BJ (cell line): ENCODE measurements at regions not wholly inside any gene's neighbourhood (a gene's known extent, or its start where the extent isn't known, plus 50 kb on each side); places are given as distances from the start of the nearest gene placed in this dataset.

Experiments used
- CTCF ChIA-PET: fragments of 350-600 bp; formaldehyde crosslinking; extraction: SDS; loops from one replicate; lab custom pipeline; 2021; ENCODE audit warnings: antibody characterized with exemption, inconsistent platforms; lab: Yijun Ruan, JAX
- POLR2A ChIA-PET: fragments of 300-600 bp; sonication (Branson Sonifier 250); formaldehyde crosslinking; extraction: SDS; loops from one replicate; lab custom pipeline; 2021; ENCODE audit warnings: antibody characterized with exemption; lab: Charles Lee
- DNase-seq: peaks from one replicate; pipeline ENCODE4 v3.0.0-alpha.2; 2011; ENCODE audit warnings: low read depth
- H3K27me3 ChIP-seq: 2 replicates; pipeline ENCODE4 v1.6.0; 2011; ENCODE audit warnings: low read length; ENCODE audit not compliant: control insufficient read depth, insufficient read depth
- H3K36me3 ChIP-seq: 2 replicates; pipeline ENCODE4 v1.5.1; 2011; ENCODE audit warnings: low read length; ENCODE audit not compliant: control insufficient read depth, insufficient read depth
- H3K4me3 ChIP-seq: 2 replicates; pipeline ENCODE4 v1.5.1; 2011; ENCODE audit warnings: low read depth, mild to moderate bottlenecking, control low read depth, low read length
- TF ChIP-seq, protein P1 (sequence below): IDR thresholded peaks from 2 replicates; pipeline ENCODE4 v1.5.1; 2011; ENCODE audit warnings: low read depth, mild to moderate bottlenecking, control low read depth, inconsistent platforms, low read length, moderate library complexity; ENCODE audit not compliant: insufficient read depth

DNA sequence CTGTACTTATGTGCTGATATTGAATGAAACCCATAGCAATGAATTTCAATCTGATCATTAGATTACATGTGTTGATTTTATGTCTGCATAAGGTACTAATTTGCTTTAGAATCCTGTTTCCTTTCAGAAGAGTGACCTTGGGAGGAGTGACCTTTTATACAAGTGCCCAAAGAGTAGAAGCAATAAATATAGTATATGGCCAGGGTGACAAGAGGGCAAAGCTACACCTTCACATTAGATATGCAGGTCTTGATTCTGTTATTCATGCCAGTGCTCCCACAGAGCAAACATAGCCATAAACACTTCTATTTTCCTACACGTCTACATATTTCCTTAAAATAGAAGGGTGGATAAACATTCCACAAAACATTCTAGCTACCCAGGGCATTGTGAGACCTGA lies 158.2 kb upstream of the RAP2B start:
- Histone ChIP-seq H3K4me3 (no peak overlapping the region), H3K27me3 (no peaks in the 10 kb centered on the region), H3K36me3 (no peaks in the 10 kb centered on the region)
- CTCF ChIA-PET = interaction anchor here (0.6 to 1.2 kb wide), 2 partner anchors 12 to 71 kb away, joined by 3 to 4 read pairs; no protein-coding TSS in a partner anchor
- TF ChIP-seq, protein P1, sequence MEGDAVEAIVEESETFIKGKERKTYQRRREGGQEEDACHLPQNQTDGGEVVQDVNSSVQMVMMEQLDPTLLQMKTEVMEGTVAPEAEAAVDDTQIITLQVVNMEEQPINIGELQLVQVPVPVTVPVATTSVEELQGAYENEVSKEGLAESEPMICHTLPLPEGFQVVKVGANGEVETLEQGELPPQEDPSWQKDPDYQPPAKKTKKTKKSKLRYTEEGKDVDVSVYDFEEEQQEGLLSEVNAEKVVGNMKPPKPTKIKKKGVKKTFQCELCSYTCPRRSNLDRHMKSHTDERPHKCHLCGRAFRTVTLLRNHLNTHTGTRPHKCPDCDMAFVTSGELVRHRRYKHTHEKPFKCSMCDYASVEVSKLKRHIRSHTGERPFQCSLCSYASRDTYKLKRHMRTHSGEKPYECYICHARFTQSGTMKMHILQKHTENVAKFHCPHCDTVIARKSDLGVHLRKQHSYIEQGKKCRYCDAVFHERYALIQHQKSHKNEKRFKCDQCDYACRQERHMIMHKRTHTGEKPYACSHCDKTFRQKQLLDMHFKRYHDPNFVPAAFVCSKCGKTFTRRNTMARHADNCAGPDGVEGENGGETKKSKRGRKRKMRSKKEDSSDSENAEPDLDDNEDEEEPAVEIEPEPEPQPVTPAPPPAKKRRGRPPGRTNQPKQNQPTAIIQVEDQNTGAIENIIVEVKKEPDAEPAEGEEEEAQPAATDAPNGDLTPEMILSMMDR = no peak
- POLR2A ChIA-PET = no interaction called here
- no peak for DNase-seq

GRCh38 chr3:153008226-153008625 lies 153.8 kb upstream of the RAP2B start:
- no peak for DNase-seq
- POLR2A ChIA-PET = no interaction called here
- CTCF ChIA-PET = interaction anchor here (0.6 kb wide), 1 partner anchor 775 kb away, joined by 3 read pairs; no protein-coding TSS in a partner anchor
- no peaks in the 10 kb centered on the region for H3K27me3 ChIP-seq
- no peaks in the 10 kb centered on the region for H3K36me3 ChIP-seq
- TF ChIP-seq, protein P1 = no peak
- H3K4me3 ChIP-seq = no peak overlapping the region

DNA sequence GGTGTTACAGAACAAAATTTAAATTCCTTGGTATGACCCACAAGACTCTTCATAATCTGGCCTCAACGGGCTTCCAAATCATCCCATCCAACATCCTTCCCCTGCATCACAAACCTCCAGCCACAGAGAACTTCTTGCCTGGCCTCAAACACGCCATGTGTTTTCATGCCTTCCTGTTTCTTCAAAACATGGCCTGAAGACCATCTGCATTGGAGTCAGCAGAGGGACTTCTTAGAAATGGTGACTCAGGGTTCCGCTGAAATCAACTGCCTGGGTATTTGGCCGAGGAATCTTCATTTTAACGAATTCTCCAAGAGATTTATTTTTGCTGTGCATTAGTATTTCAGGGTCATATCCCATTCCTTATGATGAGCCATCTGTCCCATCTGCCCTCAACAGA lies 138.1 kb upstream of the RAP2B start:
- H3K36me3 ChIP-seq = no peaks in the 10 kb centered on the region
- TF ChIP-seq, protein P1 = no peak
- no peak overlapping the region for H3K4me3 ChIP-seq
- H3K27me3 ChIP-seq = no peaks in the 10 kb centered on the region; the same call in 1 of the 2 replicates
- ChIA-PET CTCF (interaction anchor here (2.5 kb wide), 1 partner anchor 745 kb away, joined by 7 read pairs; no protein-coding TSS in a partner anchor), POLR2A (no interaction called here)
- DNase-seq = no peak

DNA sequence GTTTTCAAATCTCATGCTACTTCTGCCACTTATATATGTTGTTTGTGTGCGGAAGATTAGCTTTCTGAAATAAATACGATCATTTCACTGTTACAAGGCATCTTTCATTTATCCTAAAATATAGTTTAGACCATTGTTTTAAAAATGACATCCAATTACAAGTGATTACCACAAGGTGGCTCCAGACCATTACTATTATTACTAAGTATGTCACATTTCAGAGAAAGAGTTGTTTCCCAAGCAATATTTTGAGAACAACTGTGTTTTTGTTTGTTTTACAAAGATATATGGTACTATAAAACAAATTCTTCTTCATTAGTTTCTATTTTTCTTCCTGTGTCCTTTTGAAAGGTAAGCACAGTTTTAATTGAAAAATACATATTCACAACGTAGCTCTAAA lies 136.0 kb upstream of the RAP2B start:
- no peaks in the 10 kb centered on the region for H3K36me3 ChIP-seq
- no peak overlapping the region for H3K4me3 ChIP-seq
- H3K27me3 ChIP-seq = no peaks in the 10 kb centered on the region
- CTCF ChIA-PET = interaction anchor here (0.7 to 2.1 kb wide), 4 partner anchors 9 to 743 kb away, joined by 3 to 13 read pairs (median 6); no protein-coding TSS in a partner anchor
- TF ChIP-seq, protein P1 = peak; percentile 53
- POLR2A ChIA-PET = no interaction called here
- no peak for DNase-seq

- H3K4me3 ChIP-seq = no peak overlapping the region
- ChIA-PET POLR2A (no interaction called here), CTCF (interaction anchor here (0.6 to 1.8 kb wide), 3 partner anchors 9 to 740 kb away, joined by 3 to 9 read pairs (median 4); no protein-coding TSS in a partner anchor)
Observed at GRCh38 chr3:153028381-153028780, 133.6 kb upstream of the RAP2B start.

More at GRCh38 chr3:153028381-153028780, 133.6 kb upstream of the RAP2B start:
- DNase-seq = no peak
- TF ChIP-seq, protein P1 = no peak
- Histone ChIP-seq H3K27me3 (no peaks in the 10 kb centered on the region), H3K36me3 (no peaks in the 10 kb centered on the region)
